Fibroblast of lung (primary cell): ENCODE measurements at regions not wholly inside any gene's neighbourhood (a gene's known extent, or its start where the extent isn't known, plus 50 kb on each side); places are given as distances from the start of the nearest gene placed in this dataset.

ENCODE experiments used
- CTCF ChIP-seq, 2 donors: IDR thresholded peaks in 1 of 2; conservative IDR thresholded peaks in 1 of 2; 1 replicate in 1 of 2; 2 replicates in 1 of 2; pipeline ENCODE4 v1.5.1; 2011 to 2012; ENCODE audit warnings: low read length in 2 of 2, control low read depth in 1 of 2, inconsistent platforms in 1 of 2, low read depth in 1 of 2, mild to moderate bottlenecking in 1 of 2
- EZH2 ChIP-seq: IDR thresholded peaks from 2 replicates; pipeline ENCODE4 v1.5.1; 2012; ENCODE audit warnings: low read length, control low read depth, mild to moderate bottlenecking; ENCODE audit errors: missing control alignments

- TF ChIP-seq CTCF (conservative IDR thresholded peaks at IDR 0.05 in 1 of 2, IDR thresholded peaks at IDR 0.05 in 1 of 2; ENCODE audit: low read depth in 1 of 2, low read length in 2 of 2) (no peak), EZH2 (no peak)
These were observed 1318.5 kb upstream of the CELF4 start for GRCh38 chr18:38884050-38884449.
